NB4 (cell line): ENCODE measurements at regions not wholly inside any gene's neighbourhood (a gene's known extent, or its start where the extent isn't known, plus 50 kb on each side); places are given as distances from the start of the nearest gene placed in this dataset.

Experiments
- DNase-seq: peaks from one replicate; pipeline ENCODE4 v3.0.0; 2010; ENCODE audit warnings: low read depth
- H3K4me3 ChIP-seq: one replicate; pipeline ENCODE4 v1.5.1; 2011; ENCODE audit warnings: mild to moderate bottlenecking, low read depth, low read length, moderate library complexity
- MYC ChIP-seq: IDR thresholded peaks from 2 replicates; pipeline ENCODE4 v1.6.1; 2011; ENCODE audit warnings: low read depth, low read length
- POLR2A ChIP-seq: IDR thresholded peaks from 2 replicates; pipeline ENCODE4 v1.6.1; 2011; ENCODE audit warnings: mild to moderate bottlenecking; ENCODE audit not compliant: insufficient read length; ENCODE audit errors: extremely low read depth
- TF ChIP-seq, protein P1 (sequence below): IDR thresholded peaks from 2 replicates; pipeline ENCODE4 v1.6.1; 2011; ENCODE audit warnings: low read depth, low read length
- TF ChIP-seq, protein P2 (sequence below): IDR thresholded peaks from one replicate; pipeline ENCODE4 v1.5.1; 2012; ENCODE audit warnings: low read depth, low read length

DNA sequence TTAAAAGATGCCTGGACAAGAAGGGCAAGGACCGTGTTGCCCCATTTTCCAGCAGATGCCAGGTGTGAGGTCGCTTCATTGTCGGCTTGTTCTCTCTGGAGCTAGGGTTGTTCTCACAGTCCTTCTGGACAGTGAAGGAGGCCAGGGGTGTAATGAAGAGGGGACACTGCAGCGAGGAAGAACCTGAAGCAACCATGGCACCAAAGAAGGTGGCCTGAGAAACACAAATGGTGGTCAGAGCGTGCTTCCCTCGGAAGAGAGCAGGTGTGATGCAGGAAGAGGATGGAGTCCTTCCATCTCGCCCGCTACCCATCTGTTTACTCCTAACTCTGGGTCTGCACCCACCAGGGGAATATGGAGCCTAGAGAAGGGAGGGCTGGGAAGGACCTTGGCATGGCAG, 50.3 kb upstream of the TWIST2 start:
- DNase-seq, result no peak
- no peak for TF ChIP-seq POLR2A
- TF ChIP-seq MYC, result no peak
- TF ChIP-seq, protein P1, sequence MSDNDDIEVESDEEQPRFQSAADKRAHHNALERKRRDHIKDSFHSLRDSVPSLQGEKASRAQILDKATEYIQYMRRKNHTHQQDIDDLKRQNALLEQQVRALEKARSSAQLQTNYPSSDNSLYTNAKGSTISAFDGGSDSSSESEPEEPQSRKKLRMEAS, result no peak
- TF ChIP-seq, protein P2, sequence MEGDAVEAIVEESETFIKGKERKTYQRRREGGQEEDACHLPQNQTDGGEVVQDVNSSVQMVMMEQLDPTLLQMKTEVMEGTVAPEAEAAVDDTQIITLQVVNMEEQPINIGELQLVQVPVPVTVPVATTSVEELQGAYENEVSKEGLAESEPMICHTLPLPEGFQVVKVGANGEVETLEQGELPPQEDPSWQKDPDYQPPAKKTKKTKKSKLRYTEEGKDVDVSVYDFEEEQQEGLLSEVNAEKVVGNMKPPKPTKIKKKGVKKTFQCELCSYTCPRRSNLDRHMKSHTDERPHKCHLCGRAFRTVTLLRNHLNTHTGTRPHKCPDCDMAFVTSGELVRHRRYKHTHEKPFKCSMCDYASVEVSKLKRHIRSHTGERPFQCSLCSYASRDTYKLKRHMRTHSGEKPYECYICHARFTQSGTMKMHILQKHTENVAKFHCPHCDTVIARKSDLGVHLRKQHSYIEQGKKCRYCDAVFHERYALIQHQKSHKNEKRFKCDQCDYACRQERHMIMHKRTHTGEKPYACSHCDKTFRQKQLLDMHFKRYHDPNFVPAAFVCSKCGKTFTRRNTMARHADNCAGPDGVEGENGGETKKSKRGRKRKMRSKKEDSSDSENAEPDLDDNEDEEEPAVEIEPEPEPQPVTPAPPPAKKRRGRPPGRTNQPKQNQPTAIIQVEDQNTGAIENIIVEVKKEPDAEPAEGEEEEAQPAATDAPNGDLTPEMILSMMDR, result no peak
- no peak overlapping the region for H3K4me3 ChIP-seq
